Sciatic nerve (tissue), 2 donors: ENCODE measurements at regions not wholly inside any gene's neighbourhood (a gene's known extent, or its start where the extent isn't known, plus 50 kb on each side); places are given as distances from the start of the nearest gene placed in this dataset.
"Not testable (repeated sequence)": the region's sequence is repeated elsewhere in the genome, so short reads cannot be mapped to it uniquely, and the experiment has no call there.

ENCODE experiments used
- ATAC-seq: fragments of 200-7000 bp; cut with Tn5 transposase; one replicate; pipeline ENCODE4 v1.9.1; 2020; ENCODE audit warnings: mild to moderate bottlenecking, moderate library complexity
- DNase-seq: peaks from one replicate; pipeline ENCODE4 v3.0.0-alpha.2; 2020; ENCODE audit warnings: low spot score
- intact Hi-C: fragments of 100-400 bp; cut with DNase I; formaldehyde crosslinking; loops from one replicate; pipeline ENCODE4 v1.14.2; 2022
- donor health status: DM: no; HTN: no; CAD: no.
- donor health status: DM: no; HTN: no; CAD: no.

DNA sequence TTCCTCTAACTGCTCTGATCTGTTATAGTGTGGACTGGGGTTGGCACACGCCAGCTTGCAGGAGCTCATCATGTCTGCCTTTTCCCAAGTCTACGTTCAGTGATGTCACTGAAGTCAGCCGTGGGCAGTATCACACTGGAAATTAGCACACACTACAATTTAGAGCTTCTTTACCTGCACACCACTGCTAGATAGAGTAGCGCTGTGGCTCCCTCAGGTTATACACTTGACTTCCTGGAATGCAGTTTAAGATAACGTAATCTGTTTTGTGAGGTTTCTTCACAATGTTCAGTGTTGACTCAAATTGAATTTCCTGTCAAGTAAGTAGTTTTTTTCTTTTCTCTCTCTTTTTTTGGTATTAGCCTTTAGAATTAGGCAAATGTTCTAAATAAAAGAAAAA is 487.2 kb downstream of the DCDC2C start:
- ATAC-seq (no peak), DNase-seq (no peak)
- intact Hi-C loops = no loop called here

DNA sequence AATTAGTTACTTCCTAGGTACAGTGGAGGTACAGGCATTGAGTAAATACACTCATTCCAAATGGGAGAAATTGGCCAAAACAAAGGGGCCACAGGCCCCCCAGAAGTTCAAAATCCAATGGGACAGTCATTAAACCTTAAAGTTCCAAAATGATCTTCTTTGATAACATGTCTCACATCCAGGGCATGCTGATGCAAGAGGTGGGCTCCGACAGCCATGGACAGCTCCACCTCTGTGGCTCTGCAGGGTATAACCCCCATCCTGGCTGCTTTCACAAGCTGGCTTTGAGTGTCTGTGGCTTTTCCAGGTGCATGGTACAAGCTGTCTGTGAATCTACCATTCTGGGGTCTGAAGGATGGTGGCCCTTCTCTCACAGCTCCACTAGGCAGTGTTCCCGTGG is 488.7 kb downstream of the DCDC2C start:
- DNase-seq (no peak), ATAC-seq (no peak)
- intact Hi-C loops = no loop called here

DNA sequence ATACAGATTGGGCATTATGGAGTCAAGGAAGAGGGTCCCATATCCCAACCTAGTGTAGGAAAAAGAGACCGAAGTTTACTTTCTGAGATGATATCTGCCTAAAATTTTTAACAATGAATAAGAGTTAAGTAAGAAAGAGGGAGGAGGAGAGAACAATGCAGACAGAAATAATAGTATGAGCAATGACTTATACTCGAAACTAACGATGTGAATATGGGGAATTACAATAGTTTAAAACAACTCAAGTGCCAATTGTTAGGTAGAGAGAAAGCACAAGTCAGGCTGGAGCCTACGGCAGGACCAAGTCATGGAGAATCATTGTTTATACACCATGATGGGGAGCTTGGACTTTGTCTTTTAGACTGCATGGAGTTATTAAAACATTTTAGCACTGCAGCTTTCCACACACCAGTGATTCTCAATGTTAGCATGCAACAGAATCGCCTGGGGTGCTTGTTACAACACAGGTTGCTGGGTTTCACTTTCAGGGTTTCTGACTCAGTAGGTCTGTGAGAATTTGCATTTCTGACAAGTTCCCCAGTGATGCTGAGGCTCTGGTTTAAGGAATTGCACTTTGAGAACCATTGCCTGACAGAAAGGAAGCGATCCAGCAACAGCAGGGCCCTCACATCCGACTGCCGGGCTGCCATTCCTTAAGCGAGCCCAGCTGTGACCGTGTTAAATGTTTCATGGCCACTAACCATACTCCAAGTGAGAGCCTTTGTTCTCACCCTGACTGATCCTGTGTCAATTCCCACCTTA is 511.2 kb downstream of the DCDC2C start:
- ATAC-seq = no peak
- intact Hi-C loops = no loop called here
- no peak for DNase-seq

DNA sequence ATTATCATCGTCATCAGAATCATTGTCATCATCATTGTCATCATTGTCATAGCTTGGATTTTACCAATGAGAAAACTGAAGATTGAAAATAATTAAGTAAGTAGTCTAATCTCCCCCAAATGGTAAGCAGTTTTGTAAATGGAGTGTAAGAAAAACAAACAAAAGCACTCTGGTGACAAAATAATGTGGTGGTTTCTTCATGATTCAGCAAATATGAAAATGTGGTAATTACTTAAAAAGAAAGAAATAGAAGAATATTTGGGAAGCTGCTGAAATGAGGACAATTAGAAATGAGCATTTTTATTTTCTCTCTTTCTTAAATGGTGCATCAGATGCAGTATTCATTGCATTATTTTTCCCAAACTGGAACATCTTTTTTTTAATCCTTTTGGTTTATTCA is 514.4 kb downstream of the DCDC2C start:
- DNase-seq = no peak
- intact Hi-C loops = no loop called here
- no peak for ATAC-seq

DNA sequence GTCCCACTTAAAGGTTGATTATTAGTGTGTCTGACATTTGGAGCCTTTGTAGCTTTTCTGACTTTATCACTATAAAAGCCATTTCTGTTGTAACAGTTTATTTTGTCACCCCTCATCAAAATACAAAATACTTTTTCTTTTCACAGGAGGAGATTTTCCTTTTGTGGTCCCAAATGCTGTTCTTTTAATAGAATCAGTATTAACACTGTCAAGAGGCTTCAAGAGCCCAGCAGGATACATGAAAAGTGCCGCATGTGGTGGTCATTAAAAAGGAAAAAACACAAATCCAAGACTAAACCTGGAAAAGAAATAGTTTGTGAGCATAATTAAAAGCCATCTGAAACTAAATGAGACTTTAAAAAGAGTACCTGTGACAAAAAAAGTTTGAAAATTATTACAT is 515.7 kb downstream of the DCDC2C start:
- ATAC-seq (no peak), DNase-seq (no peak)
- intact Hi-C loops = no loop called here

DNA sequence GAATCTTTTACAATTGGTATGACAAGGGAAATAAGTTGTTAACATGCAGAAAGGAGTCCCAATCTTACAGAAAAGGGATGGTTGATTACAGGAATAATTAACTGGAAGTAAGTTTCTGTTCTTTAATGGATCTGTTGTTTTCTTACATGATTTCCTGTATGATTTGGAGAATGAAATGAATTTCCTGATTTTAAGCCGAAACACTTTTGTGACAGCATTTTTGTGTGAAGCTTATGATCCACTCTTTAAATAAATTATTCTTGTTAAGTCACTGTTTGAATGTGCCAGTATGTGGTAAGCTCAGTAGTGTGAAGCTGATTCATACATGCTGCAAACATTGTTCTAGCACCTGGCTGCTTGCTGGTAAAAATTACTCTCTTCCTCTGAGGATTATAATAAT is 516.2 kb downstream of the DCDC2C start:
- no peak for ATAC-seq
- DNase-seq = no peak
- intact Hi-C loops = no loop called here

GRCh38 chr2:4221434-4221833 is 518.1 kb downstream of the DCDC2C start:
- DNase-seq = no peak
- no peak for ATAC-seq
- intact Hi-C loops = no loop called here

DNA sequence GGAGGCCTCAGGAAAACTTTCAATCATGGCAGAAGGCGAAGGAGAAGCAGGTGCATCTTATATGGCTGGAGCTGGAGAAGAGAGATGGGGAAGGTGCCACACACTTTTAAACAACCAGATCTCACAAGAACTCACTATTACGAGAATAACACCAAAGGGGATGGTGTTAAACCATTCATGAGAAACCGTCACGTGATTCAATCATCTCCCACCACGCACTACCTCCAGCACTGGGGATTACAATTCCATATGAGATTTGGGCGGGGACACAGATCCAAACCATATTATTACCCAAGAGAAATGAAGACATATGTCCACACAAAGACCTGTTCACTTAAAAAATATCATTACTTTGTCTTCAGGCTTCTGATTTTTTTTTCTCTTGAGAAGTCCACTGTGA is 518.5 kb downstream of the DCDC2C start:
- intact Hi-C loops = no loop called here
- no peak for DNase-seq
- no peak for ATAC-seq

DNA sequence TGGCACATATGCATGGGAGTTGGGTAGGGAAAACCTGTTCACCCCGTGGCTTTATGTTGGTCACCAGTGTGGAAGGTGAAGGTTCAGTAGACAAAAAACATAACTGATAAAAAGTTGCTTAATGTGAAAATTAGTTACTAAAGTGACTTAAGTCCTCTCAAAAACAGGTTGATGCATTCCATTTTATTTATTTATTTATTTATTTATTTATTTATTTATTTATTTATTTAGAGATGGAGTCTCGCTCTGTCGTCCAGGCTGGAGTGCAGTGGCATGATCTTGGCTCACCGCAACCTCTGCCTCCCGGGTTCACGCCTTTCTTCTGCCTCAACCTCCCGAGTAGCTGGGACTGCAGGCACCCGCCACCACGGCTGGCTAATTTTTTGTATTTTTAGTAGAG is 541.0 kb downstream of the DCDC2C start:
- DNase-seq, intact Hi-C loops, ATAC-seq: not testable (repeated sequence)

GRCh38 chr2:4246364-4247131 is 543.2 kb downstream of the DCDC2C start:
- DNase-seq = no peak
- intact Hi-C loops = no loop called here

GRCh38 chr2:4247791-4248190 is 544.4 kb downstream of the DCDC2C start:
- intact Hi-C loops = no loop called here
- no peak for ATAC-seq
- DNase-seq = no peak

More at GRCh38 chr2:4246364-4247131, 543.2 kb downstream of the DCDC2C start:
- no peak for ATAC-seq

- DNase-seq (no peak), ATAC-seq (no peak)
- intact Hi-C loops = no loop called here
These were observed 552.1 kb downstream of the DCDC2C start for GRCh38 chr2:4255491-4255890.

DNA sequence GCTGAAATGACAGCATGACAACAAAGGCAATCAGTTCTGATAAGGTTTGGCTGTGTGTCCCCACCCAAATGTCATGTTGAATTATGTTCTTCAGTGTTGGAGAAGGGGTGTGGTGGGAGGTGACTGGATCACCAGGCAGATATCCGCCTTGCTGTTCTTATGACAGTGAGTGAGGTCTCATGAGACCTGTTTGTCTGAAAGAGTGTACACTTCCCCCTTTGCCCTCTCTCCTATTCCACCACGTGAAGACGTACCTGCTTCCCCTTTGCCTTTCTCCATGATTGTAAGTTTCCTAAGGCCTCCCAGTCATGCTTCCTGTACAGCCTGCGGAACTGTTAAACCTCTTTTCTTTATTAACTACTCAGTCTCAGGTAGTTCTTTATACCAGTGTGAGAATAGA is 553.0 kb downstream of the DCDC2C start:
- intact Hi-C loops = no loop called here
- ATAC-seq (no peak), DNase-seq (no peak)

DNA sequence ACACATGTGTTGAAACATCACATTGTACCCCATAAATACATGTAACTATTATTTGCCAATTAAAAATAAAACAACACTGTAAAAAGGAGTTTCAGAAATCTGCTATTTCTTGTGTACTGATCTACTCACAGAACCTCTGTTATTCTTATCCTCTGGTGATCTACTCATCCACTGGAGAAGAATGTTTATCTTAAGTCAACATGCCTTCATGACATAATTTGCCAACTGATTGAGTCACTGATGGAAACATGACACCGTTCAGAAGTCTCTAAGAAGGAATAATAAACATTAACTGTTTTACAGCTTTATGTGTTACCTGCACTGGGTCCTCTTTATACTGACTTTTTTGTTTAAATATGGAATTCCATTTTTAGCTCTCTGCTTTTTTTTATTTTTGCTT is 555.2 kb downstream of the DCDC2C start:
- intact Hi-C loops = no loop called here
- no peak for ATAC-seq
- no peak for DNase-seq

DNA sequence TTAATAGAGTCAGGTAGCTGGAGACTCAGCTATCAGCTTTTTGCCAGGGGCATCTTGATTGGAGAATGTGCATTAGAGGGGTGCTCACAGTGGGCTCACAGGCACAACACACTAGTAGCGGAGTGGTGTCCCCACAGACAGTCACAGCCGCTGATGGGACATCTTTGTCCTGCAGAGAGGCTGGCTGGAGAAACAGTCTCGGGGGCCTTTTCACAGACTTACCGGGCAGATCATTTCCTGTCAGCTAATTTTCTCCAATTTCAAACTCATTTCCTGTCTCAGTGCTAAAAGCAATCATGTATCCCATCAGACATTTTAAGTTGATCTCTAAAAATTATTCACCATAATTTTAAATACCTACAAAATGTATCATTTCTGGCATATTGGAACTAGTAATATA is 562.6 kb downstream of the DCDC2C start:
- no peak for ATAC-seq
- DNase-seq = no peak
- intact Hi-C loops = no loop called here

DNA sequence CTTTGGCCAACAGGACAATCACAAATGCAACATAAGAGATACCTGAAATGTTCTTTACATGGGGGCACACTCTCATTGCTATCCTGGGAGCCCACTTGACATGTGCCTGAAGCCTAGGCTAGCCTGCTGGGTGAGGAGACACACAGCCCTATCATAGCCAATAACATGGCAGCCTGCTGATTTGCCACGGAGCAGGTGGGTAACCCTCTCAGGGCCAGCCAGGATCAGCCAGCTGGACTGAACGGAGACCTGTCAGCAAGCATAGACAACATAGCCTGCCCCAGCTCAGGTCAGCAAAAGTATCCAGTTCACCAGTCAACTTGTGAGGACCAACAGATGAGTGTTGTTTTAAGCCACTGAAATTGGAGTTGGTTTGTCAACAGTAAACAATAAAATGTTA is 566.5 kb downstream of the DCDC2C start:
- no peak for ATAC-seq
- no peak for DNase-seq
- intact Hi-C loops = no loop called here

- intact Hi-C loops = no loop called here
- DNase-seq (no peak), ATAC-seq (no peak)
These were observed 569.0 kb downstream of the DCDC2C start for GRCh38 chr2:4272261-4272858.

DNA sequence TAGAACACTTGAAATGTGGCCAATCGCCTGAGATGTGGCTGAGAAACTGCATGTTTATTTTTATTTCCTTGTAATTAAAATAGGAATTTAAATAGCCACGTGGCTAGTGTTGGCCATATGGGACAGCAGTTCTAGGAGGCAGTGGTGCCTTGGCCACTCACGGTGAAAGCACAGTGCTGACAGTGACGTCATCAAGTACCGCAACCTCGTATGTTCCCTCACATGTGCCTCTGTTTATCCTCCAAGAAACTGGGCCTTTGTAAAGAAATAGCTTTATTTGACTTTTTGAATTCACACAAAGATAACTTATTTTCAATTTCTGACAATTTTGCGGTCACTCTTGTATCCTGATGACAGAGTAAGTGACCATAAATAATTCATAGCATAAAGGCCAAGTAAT is 575.0 kb downstream of the DCDC2C start:
- DNase-seq (no peak), ATAC-seq (no peak)
- intact Hi-C loops = no loop called here

DNA sequence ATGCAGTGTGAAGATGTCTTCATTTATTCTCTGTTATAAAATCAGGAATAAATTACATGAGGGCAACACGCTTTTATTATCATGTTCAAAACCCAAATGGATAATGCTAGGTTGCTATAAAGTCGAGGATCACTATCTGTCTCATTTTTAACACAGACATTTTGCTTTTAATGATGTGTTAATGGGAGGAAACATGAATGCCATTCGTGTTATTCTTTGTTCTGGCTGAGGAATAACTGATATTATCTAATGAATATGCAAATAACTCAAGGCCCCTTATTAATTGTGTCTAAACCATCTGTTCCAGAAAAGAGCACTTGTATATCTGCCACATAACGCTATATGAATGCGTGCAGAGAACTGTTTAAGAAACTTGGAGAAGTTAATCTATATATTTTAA is 576.1 kb downstream of the DCDC2C start:
- DNase-seq (no peak), ATAC-seq (no peak)
- intact Hi-C loops = no loop called here

DNA sequence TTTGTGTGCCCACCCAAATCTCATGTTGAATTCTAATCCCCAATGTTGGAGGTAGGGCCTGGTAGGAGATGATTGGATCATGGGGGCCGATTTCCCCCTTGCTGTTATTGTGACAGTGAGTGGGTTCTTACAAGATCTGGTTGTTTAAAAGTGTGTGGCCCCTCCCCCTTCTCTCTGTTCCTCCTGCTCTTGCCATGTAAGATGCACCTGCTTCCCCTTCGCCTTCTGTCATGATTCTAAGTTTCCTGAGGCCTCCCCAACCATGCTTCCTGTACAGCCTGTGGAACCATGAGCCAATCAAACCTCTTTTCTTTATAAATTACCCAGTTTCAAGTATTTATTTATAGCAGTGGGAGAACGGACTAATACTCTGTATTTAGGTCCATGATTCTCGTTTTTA is 588.1 kb downstream of the DCDC2C start:
- ATAC-seq = no peak
- intact Hi-C loops = no loop called here

More for the DNA sequence above, 588.1 kb downstream of the DCDC2C start:
- no peak for DNase-seq
